Nephron progenitor cell (in vitro differentiated cells): ENCODE measurements at regions not wholly inside any gene's neighbourhood (a gene's known extent, or its start where the extent isn't known, plus 50 kb on each side); places are given as distances from the start of the nearest gene placed in this dataset.

Experiments used
- DNase-seq: peaks from one replicate; pipeline ENCODE4 v3.0.0; 2021
- H3K27ac Mint-ChIP-seq: 2 replicates; pipeline ENCODE4 v1.8.0; 2021; ENCODE audit warnings: mild to moderate bottlenecking, moderate library complexity, mixed read lengths
- H3K27me3 Mint-ChIP-seq: 2 replicates; pipeline ENCODE4 v1.8.0; 2021; ENCODE audit warnings: mild to moderate bottlenecking, low read depth, mixed read lengths; ENCODE audit not compliant: poor library complexity
- H3K36me3 Mint-ChIP-seq: 2 replicates; pipeline ENCODE4 v1.8.0; 2021; ENCODE audit warnings: low read depth, mixed read lengths
- H3K4me1 Mint-ChIP-seq: 2 replicates; pipeline ENCODE4 v1.8.0; 2021; ENCODE audit warnings: mixed read lengths
- H3K4me3 Mint-ChIP-seq: 2 replicates; pipeline ENCODE4 v1.8.0; 2021; ENCODE audit warnings: mild to moderate bottlenecking, moderate library complexity, mixed read lengths
- H3K9me3 Mint-ChIP-seq: 2 replicates; pipeline ENCODE4 v1.8.0; 2021; ENCODE audit warnings: mild to moderate bottlenecking, moderate library complexity, mixed read lengths
- TF ChIP-seq, protein P1 (sequence below): fragments of 200-600 bp; sonication (generic); IDR thresholded peaks from 2 replicates; pipeline ENCODE4 v1.5.0; 2021; ENCODE audit warnings: antibody characterized with exemption

DNA sequence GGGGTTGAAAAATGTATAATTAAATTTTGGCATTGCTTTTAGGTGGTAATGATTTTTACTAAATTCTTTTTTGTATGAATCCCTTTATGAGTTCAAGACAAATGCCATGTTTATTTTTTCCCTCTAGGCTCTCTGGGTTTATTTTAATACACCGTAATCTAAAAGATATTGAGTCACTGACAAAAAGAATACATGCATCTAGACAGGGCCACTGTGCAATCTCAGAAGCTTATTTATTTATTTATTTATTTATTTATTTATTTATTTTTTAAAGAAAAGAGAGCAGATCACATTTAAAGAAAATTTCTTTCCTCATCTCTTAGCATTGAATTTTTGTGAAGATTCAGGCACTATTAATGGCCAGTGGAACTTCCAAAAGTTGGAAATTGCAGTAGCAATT lies 283.9 kb upstream of the SLC10A2 start:
- Mint-ChIP-seq H3K36me3 (no peaks in the 10 kb centered on the region), H3K27ac (no peak overlapping the region), H3K4me1 (peaks cover 27% of the 10 kb centered on the region), H3K4me3 (no peak overlapping the region), H3K9me3 (peaks cover 11% of the 10 kb centered on the region), H3K27me3 (no peaks in the 10 kb centered on the region)
- TF ChIP-seq, protein P1, sequence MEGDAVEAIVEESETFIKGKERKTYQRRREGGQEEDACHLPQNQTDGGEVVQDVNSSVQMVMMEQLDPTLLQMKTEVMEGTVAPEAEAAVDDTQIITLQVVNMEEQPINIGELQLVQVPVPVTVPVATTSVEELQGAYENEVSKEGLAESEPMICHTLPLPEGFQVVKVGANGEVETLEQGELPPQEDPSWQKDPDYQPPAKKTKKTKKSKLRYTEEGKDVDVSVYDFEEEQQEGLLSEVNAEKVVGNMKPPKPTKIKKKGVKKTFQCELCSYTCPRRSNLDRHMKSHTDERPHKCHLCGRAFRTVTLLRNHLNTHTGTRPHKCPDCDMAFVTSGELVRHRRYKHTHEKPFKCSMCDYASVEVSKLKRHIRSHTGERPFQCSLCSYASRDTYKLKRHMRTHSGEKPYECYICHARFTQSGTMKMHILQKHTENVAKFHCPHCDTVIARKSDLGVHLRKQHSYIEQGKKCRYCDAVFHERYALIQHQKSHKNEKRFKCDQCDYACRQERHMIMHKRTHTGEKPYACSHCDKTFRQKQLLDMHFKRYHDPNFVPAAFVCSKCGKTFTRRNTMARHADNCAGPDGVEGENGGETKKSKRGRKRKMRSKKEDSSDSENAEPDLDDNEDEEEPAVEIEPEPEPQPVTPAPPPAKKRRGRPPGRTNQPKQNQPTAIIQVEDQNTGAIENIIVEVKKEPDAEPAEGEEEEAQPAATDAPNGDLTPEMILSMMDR = no peak
- DNase-seq = no peak

DNA sequence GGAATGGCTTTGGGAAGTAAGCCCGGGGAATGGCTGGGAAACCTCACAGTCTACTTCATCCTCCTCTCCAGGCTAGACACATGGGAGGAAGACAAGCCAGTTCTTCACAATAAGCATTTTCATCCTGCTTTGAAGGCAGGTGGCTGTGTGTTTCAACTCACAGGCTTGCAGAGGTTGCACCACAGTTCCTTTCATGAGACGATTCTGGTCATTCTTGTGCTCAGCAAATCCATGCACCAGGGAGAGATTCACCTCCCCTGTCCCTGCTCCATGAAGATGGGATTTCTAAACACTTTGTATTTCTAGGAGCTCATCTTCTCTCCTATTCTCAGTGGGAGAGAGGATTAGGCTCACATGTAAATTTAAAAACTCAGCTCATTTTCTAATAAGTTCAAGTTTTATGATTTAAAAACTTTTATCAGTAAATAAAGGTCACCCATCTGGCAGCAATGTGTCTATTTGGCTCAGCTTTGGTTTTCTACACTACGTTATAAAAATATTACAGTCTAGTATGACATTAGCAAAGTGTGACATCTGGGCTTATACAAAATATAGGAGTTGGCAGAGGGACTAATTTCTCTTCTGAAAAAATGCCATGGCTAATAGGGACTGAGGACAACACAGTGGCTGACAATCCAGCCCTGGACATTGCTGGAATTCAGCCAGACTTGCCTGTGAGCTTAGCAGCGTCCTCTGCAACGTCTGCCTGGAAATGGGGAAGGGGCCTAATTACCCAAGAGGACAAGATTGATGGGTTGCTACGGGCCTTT lies 283.2 kb upstream of the SLC10A2 start:
- TF ChIP-seq, protein P1 = no peak
- H3K27me3 Mint-ChIP-seq = no peaks in the 10 kb centered on the region
- peaks cover 19% of the 10 kb centered on the region for H3K9me3 Mint-ChIP-seq
- H3K36me3 Mint-ChIP-seq = peaks cover 6% of the 10 kb centered on the region
- DNase-seq = peak; percentile 13
- no peak overlapping the region for H3K4me3 Mint-ChIP-seq
- peaks cover 27% of the 10 kb centered on the region for H3K4me1 Mint-ChIP-seq
- H3K27ac Mint-ChIP-seq = no peak overlapping the region

DNA sequence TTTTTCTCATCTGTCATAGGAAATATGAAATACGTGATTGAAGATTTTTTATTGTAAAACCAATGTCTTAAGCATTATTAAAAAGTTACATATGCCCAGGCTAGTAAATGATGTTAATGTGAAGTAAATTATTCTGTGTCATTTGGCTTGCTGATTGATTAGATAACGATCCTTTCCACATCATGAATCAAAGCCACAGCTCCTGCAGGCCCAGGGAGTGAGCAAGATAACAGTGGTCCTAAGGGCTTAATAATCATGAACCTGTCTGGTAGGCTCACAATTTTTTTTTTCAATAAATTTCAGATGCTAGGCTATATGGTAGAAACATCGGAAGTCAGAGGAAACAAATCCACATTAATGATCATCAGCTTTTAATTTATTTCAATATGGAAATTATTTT lies 269.0 kb upstream of the SLC10A2 start:
- Mint-ChIP-seq H3K4me1 (no peaks in the 10 kb centered on the region), H3K27me3 (no peaks in the 10 kb centered on the region), H3K36me3 (peaks cover 5% of the 10 kb centered on the region), H3K27ac (peak overlapping the region; percentile 18), H3K4me3 (no peak overlapping the region), H3K9me3 (peaks cover 14% of the 10 kb centered on the region)
- DNase-seq = no peak
- TF ChIP-seq, protein P1 = no peak

DNA sequence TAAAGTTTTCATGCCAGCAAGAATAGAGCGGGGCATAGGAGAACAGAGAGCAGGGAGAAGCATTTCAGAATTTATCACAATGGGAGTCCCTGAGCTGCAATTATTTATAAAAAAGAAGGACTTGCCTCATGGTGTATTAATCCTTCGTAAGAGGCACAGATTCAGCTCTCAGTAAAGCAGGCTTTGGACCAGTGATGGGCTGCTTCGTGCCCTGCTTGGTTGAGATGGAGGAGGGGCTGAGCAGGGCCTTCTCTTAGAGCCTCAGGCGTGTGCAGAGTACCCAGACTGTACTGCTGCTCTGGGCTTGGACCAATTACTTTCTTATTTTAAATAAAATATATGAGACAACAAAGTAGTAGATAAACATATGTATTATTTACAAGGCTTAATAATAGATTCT lies 265.7 kb upstream of the SLC10A2 start:
- TF ChIP-seq, protein P1 = no peak
- Mint-ChIP-seq H3K27me3 (no peaks in the 10 kb centered on the region), H3K9me3 (peaks cover 11% of the 10 kb centered on the region), H3K36me3 (peaks cover 5% of the 10 kb centered on the region), H3K4me1 (no peaks in the 10 kb centered on the region), H3K4me3 (no peak overlapping the region), H3K27ac (no peak overlapping the region)
- no peak for DNase-seq

DNA sequence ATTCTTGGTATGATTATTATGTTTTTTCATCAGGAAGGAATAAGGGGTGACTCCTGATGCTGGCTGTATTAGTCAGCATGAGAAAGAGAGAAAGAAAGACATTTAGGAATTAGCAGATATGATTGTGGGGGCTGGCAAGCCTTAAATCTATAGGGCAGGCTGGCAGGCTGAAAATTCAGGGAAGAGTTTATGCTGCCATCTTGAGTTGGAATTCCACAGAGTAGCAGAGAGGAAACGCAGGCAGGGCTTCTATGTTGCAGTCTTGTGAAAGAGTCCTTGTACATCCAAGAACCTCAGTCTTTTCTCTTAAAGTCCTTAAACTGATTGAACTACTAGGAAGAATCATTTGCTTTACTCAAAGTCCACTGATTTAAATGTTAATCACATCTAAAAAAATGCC lies 262.7 kb upstream of the SLC10A2 start:
- H3K4me3 Mint-ChIP-seq = no peak overlapping the region
- peaks cover 15% of the 10 kb centered on the region for H3K9me3 Mint-ChIP-seq
- H3K27ac Mint-ChIP-seq = no peak overlapping the region
- H3K4me1 Mint-ChIP-seq = peaks cover 8% of the 10 kb centered on the region
- H3K36me3 Mint-ChIP-seq = peaks cover 5% of the 10 kb centered on the region
- no peaks in the 10 kb centered on the region for H3K27me3 Mint-ChIP-seq
- TF ChIP-seq, protein P1 = no peak
- no peak for DNase-seq

DNA sequence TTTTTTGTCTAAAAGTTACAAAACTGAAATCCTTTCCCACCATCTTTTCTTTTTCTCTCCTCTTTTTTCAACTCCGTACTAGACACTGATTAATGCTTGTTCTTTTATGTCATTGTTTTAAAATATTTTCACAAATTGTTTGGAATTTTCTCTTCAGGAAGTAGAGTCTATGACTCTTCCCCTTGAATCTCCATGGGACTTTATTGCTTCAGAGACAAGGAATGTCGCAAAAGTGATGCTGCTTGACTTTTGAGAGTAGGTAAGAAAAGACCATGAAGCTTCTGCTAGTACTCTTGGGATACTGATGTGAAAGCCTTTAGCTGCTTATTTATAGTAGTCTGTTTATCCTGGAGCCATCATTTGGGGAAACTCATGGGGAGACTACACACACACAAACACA lies 260.1 kb upstream of the SLC10A2 start:
- no peak overlapping the region for H3K4me3 Mint-ChIP-seq
- no peaks in the 10 kb centered on the region for H3K36me3 Mint-ChIP-seq
- H3K4me1 Mint-ChIP-seq = peaks cover 8% of the 10 kb centered on the region
- H3K9me3 Mint-ChIP-seq = peaks cover 18% of the 10 kb centered on the region
- TF ChIP-seq, protein P1 = no peak
- no peaks in the 10 kb centered on the region for H3K27me3 Mint-ChIP-seq
- no peak overlapping the region for H3K27ac Mint-ChIP-seq
- DNase-seq = no peak
